ENCODE measurements at regions not wholly inside any gene's neighbourhood (a gene's known extent, or its start where the extent isn't known, plus 50 kb on each side); places are given as distances from the start of the nearest gene placed in this dataset.

DNA sequence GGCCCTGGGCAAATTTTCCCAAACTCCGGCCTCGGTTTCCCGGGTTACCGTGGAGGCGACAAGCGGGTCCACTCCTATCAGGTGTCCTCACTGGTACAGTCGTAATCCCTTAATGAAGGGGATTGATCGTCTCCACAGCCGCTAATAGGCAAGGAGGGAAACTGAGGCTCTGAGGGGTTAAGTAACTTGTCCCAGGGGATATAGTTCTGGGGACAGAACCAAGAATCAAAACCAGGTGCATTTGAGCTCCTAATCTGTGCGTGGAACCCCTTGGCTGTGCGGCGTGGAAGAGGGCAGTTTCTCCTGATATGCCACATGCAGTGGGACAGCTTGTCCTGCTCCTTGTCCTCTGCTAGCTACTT lies 157.2 kb downstream of the CYRIA start:
- Mint-ChIP-seq H3K27me3 (ENCODE audit: unreplicated experiment) (peaks cover 59% of the 10 kb centered on the region), H3K36me3 (ENCODE audit: insufficient read depth, unreplicated experiment) (no peaks in the 10 kb centered on the region), H3K9me3 (ENCODE audit: low read depth, unreplicated experiment) (no peaks in the 10 kb centered on the region), H3K4me3 (ENCODE audit: low read depth, unreplicated experiment) (peak overlapping the region; percentile 58), H3K27ac (ENCODE audit: unreplicated experiment) (no peak overlapping the region), H3K4me1 (ENCODE audit: low read depth, unreplicated experiment) (no peaks in the 10 kb centered on the region)
- BruUV-seq (replicated peaks): no TSS peak
- intact Hi-C loops (cut with micrococcal nuclease; ENCODE audit: unreplicated experiment): loop anchor here (1.0 to 5.0 kb wide), 2 partner anchors 566 to 871 kb away; partner anchors contain the start of gene MYCN
- CTCF ChIA-PET: interaction anchor here (0.9 to 1.1 kb wide), 2 partner anchors 50 to 569 kb away, joined by 3 read pairs; no protein-coding TSS in a partner anchor
- TF ChIP-seq, protein P1, sequence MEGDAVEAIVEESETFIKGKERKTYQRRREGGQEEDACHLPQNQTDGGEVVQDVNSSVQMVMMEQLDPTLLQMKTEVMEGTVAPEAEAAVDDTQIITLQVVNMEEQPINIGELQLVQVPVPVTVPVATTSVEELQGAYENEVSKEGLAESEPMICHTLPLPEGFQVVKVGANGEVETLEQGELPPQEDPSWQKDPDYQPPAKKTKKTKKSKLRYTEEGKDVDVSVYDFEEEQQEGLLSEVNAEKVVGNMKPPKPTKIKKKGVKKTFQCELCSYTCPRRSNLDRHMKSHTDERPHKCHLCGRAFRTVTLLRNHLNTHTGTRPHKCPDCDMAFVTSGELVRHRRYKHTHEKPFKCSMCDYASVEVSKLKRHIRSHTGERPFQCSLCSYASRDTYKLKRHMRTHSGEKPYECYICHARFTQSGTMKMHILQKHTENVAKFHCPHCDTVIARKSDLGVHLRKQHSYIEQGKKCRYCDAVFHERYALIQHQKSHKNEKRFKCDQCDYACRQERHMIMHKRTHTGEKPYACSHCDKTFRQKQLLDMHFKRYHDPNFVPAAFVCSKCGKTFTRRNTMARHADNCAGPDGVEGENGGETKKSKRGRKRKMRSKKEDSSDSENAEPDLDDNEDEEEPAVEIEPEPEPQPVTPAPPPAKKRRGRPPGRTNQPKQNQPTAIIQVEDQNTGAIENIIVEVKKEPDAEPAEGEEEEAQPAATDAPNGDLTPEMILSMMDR (IDR thresholded peaks at IDR 0.05; ENCODE audit: unreplicated experiment): no peak
- DNase-seq: no peak

- peak; percentile 68 for DNase-seq
- Mint-ChIP-seq H3K4me1 (ENCODE audit: low read depth, unreplicated experiment) (no peaks in the 10 kb centered on the region), H3K36me3 (ENCODE audit: insufficient read depth, unreplicated experiment) (no peaks in the 10 kb centered on the region), H3K9me3 (ENCODE audit: low read depth, unreplicated experiment) (no peaks in the 10 kb centered on the region), H3K27me3 (ENCODE audit: unreplicated experiment) (peaks cover 55% of the 10 kb centered on the region), H3K27ac (ENCODE audit: unreplicated experiment) (no peak overlapping the region), H3K4me3 (ENCODE audit: low read depth, unreplicated experiment) (peak overlapping the region; percentile 58)
- no TSS peak for BruUV-seq (replicated peaks)
- TF ChIP-seq, protein P1 (IDR thresholded peaks at IDR 0.05; ENCODE audit: unreplicated experiment): peak; percentile 49
- CTCF ChIA-PET: interaction anchor here (0.8 to 1.1 kb wide), 3 partner anchors 50 to 569 kb away, joined by 3 read pairs; no protein-coding TSS in a partner anchor
- intact Hi-C loops (cut with micrococcal nuclease; ENCODE audit: unreplicated experiment): loop anchor here (1.0 to 5.0 kb wide), 2 partner anchors 566 to 871 kb away; partner anchors contain the start of gene MYCN
Measured at GRCh38 chr2:16507655-16508489, 157.8 kb downstream of the CYRIA start.

GRCh38 chr2:16506366-16506765 lies 159.3 kb downstream of the CYRIA start:
- Mint-ChIP-seq H3K36me3 (ENCODE audit: insufficient read depth, unreplicated experiment) (no peaks in the 10 kb centered on the region), H3K4me1 (ENCODE audit: low read depth, unreplicated experiment) (no peaks in the 10 kb centered on the region), H3K27me3 (ENCODE audit: unreplicated experiment) (peaks cover 45% of the 10 kb centered on the region), H3K4me3 (ENCODE audit: low read depth, unreplicated experiment) (no peak overlapping the region), H3K9me3 (ENCODE audit: low read depth, unreplicated experiment) (no peaks in the 10 kb centered on the region), H3K27ac (ENCODE audit: unreplicated experiment) (no peak overlapping the region)
- no TSS peak for BruUV-seq (replicated peaks)
- TF ChIP-seq, protein P1 (IDR thresholded peaks at IDR 0.05; ENCODE audit: unreplicated experiment): no peak
- DNase-seq: no peak
- CTCF ChIA-PET: no interaction called here
- intact Hi-C loops (cut with micrococcal nuclease; ENCODE audit: unreplicated experiment): loop anchor here (5.0 kb wide), 1 partner anchor 564 kb away; the partner anchor contains the start of gene MYCN

DNA sequence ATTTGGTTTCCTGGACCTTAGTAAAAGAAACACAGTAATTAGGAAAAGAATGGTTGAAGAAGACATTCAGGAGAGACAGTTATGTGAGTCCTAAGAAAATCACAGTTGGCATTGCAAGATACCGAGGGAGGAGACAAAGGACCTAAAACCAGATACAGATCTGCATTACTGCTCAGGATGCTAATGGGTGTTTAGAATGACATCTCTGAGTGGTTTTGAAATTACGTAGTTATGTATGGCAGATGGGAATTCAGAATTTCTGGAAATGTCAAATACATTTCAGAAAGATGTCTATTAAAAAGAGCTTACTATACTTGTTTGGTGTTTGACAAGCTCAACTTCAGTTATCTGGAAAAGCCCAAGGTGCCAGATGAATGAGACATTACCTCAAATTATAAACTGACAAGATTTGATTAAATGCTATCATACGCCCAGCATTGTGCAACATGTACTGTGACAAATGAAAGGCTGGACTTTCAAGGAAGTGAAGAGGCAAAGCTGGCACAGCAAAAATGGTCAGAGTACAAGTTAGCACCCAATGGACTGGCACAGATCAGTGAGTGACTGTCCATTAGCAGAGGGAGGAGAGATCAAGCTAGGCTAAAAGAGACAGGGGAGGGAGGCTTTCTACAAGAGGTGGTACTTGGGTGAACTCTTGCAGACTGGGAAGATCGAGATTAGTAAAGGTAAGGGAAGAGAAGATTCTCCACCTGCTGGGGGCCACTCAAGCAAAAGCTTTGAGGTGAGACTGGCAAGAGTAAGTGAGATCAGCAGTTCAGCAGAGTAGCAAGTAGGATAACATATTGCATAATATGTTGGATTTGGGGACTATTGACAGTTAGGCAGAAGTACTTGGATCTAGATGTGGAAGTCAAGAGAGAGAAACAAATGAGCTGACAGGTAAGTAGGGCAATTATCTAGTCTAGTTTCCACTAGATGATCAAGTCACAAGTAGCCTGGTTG lies 168.9 kb downstream of the CYRIA start:
- H3K27ac Mint-ChIP-seq (ENCODE audit: unreplicated experiment): no peak overlapping the region
- CTCF ChIA-PET: no interaction called here
- DNase-seq: no peak

More for the DNA sequence above, 168.9 kb downstream of the CYRIA start:
- H3K4me1 Mint-ChIP-seq (ENCODE audit: low read depth, unreplicated experiment): no peaks in the 10 kb centered on the region
- no peaks in the 10 kb centered on the region for H3K36me3 Mint-ChIP-seq (ENCODE audit: insufficient read depth, unreplicated experiment)
- no TSS peak for BruUV-seq (replicated peaks)
- peaks cover 30% of the 10 kb centered on the region for H3K27me3 Mint-ChIP-seq (ENCODE audit: unreplicated experiment)
- TF ChIP-seq, protein P1 (IDR thresholded peaks at IDR 0.05; ENCODE audit: unreplicated experiment): no peak
- H3K9me3 Mint-ChIP-seq (ENCODE audit: low read depth, unreplicated experiment): no peaks in the 10 kb centered on the region
- intact Hi-C loops (cut with micrococcal nuclease; ENCODE audit: unreplicated experiment): loop anchor here (10.0 kb wide), 1 partner anchor 702 kb away; no protein-coding TSS in a partner anchor
- no peak overlapping the region for H3K4me3 Mint-ChIP-seq (ENCODE audit: low read depth, unreplicated experiment)

Measured in Calu3 (cell line).